Keratinocyte (primary cell): ENCODE measurements at regions not wholly inside any gene's neighbourhood (a gene's known extent, or its start where the extent isn't known, plus 50 kb on each side); places are given as distances from the start of the nearest gene placed in this dataset.

Source experiments
- CTCF ChIP-seq, 3 experiments: IDR thresholded peaks in 1 of 3; conservative IDR thresholded peaks in 1 of 3; optimal IDR thresholded peaks in 1 of 3; 2 replicates in 2 of 3; 3 replicates in 1 of 3; pipeline versions ENCODE3 to v1.5.1; 2011; ENCODE audit warnings: low read length in 3 of 3, mild to moderate bottlenecking in 3 of 3, moderate library complexity in 2 of 3, control low read depth in 1 of 3, inconsistent platforms in 1 of 3; ENCODE audit not compliant: insufficient read depth in 2 of 3; ENCODE audit errors: extremely low read depth in 1 of 3
- EZH2 ChIP-seq: IDR thresholded peaks from one replicate; pipeline ENCODE4 v1.6.1; 2012; ENCODE audit warnings: inconsistent platforms, mild to moderate bottlenecking, low read length, moderate library complexity

GRCh38 chr13:63554157-63554556 is 2138.5 kb upstream of the PCDH20 start:
- TF ChIP-seq CTCF (optimal IDR thresholded peaks at IDR 0.05 in 1 of 3, IDR thresholded peaks at IDR 0.05 in 1 of 3, conservative IDR thresholded peaks at IDR 0.05 in 1 of 3; ENCODE audit: extremely low read depth in 1 of 3, insufficient read depth in 2 of 3, low read length in 3 of 3) (no peak), EZH2 (no peak)
